HCT116 (cell line): ENCODE measurements at regions not wholly inside any gene's neighbourhood (a gene's known extent, or its start where the extent isn't known, plus 50 kb on each side); places are given as distances from the start of the nearest gene placed in this dataset.

Experiments
- CEBPB ChIP-seq: IDR thresholded peaks from 2 replicates; pipeline ENCODE4 v1.6.1; 2012; ENCODE audit warnings: low read depth
- CTCF ChIP-seq, 3 experiments: fragments of 200-600 bp in 1 of 3; sonication (generic) in 1 of 3; IDR thresholded peaks in 2 of 3; conservative IDR thresholded peaks in 1 of 3; 2 replicates each; pipeline ENCODE4 v1.5.1; 2012 to 2017; ENCODE audit warnings: low read depth in 2 of 3, low read length in 2 of 3, antibody characterized with exemption in 1 of 3, borderline replicate concordance in 1 of 3, control low read depth in 1 of 3, mild to moderate bottlenecking in 1 of 3, mixed read lengths in 1 of 3, mixed run types in 1 of 3, moderate library complexity in 1 of 3; ENCODE audit not compliant: insufficient read depth in 1 of 3
- ELF1 ChIP-seq: IDR thresholded peaks from 2 replicates; pipeline ENCODE4 v1.6.1; 2012; ENCODE audit warnings: low read depth, borderline replicate concordance
- EZH2 ChIP-seq: fragments of 200-600 bp; sonication (generic); IDR thresholded peaks from 2 replicates; pipeline ENCODE4 v1.6.1; 2017; ENCODE audit warnings: antibody characterized with exemption, mixed run types
- EZH2phosphoT487 ChIP-seq: fragments of 200-600 bp; IDR thresholded peaks from 2 replicates; pipeline ENCODE4 v1.6.1; 2018; ENCODE audit warnings: antibody characterized with exemption, borderline replicate concordance
- JUND ChIP-seq: IDR thresholded peaks from 2 replicates; pipeline ENCODE4 v1.6.1; 2012
- POLR2A ChIP-seq: IDR thresholded peaks from 2 replicates; pipeline ENCODE4 v1.7.0; 2011; ENCODE audit warnings: borderline replicate concordance; ENCODE audit not compliant: insufficient read depth, insufficient read length; ENCODE audit errors: extremely low read depth
- POLR2AphosphoS5 ChIP-seq: IDR thresholded peaks from 2 replicates; pipeline ENCODE4 v1.6.1; 2011; ENCODE audit warnings: mild to moderate bottlenecking, low read depth, low read length, moderate library complexity
- SIN3A ChIP-seq: IDR thresholded peaks from 2 replicates; pipeline ENCODE4 v1.6.1; 2012; ENCODE audit warnings: low read depth
- TCF7L2 ChIP-seq: IDR thresholded peaks from 2 replicates; pipeline ENCODE4 v1.7.0; 2011; ENCODE audit warnings: borderline replicate concordance, inconsistent platforms; ENCODE audit not compliant: insufficient read depth, insufficient read length; ENCODE audit errors: extremely low read depth
- YY1 ChIP-seq: IDR thresholded peaks from 2 replicates; pipeline ENCODE4 v1.6.1; 2011; ENCODE audit warnings: low read length, low read depth, moderate library complexity, mild to moderate bottlenecking; ENCODE audit not compliant: insufficient replicate concordance; ENCODE audit errors: extremely low read depth
- ZFX ChIP-seq: fragments of 450-650 bp; IDR thresholded peaks from 2 replicates; pipeline ENCODE4 v1.6.1; 2017

DNA sequence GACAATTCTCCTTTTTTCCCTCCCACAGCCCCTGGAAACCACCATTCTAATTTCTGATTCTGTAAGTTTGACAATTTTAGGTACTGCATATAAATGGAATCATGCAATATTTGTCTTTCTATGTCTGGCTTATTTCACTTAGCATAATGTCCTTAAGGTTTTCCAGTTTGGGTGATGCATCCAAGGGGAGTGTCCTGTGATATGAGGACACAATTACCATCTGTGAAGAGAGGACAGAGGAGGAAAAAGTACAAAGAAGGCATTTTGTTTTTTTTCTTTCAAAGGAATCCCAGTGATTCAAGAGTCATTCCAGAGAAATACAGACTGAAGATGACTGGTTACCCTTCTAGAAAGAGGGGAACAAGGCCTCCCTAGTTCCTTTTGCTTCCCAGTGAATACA, 514.7 kb upstream of the TGFBR2 start:
- no peak for TF ChIP-seq POLR2A
- no peak for TF ChIP-seq ELF1
- no peak for TF ChIP-seq EZH2
- TF ChIP-seq CTCF (IDR thresholded peaks at IDR 0.05 in 2 of 3, conservative IDR thresholded peaks at IDR 0.05 in 1 of 3; ENCODE audit: borderline replicate concordance in 1 of 3, insufficient read depth in 1 of 3, low read depth in 2 of 3, low read length in 2 of 3) = no peak
- no peak for TF ChIP-seq EZH2phosphoT487
- TF ChIP-seq JUND = no peak
- TF ChIP-seq ZFX = no peak
- TF ChIP-seq TCF7L2 = no peak
- TF ChIP-seq YY1 = no peak
- TF ChIP-seq CEBPB = no peak
- TF ChIP-seq SIN3A = no peak
- no peak for TF ChIP-seq POLR2AphosphoS5
